MM.1S (cell line): ENCODE measurements at regions not wholly inside any gene's neighbourhood (a gene's known extent, or its start where the extent isn't known, plus 50 kb on each side); places are given as distances from the start of the nearest gene placed in this dataset.

Source experiments
- CTCF ChIP-seq: fragments of 300-600 bp; sonication (generic); IDR thresholded peaks from 2 replicates; pipeline ENCODE4 v1.5.1; 2016; ENCODE audit warnings: antibody characterized with exemption, low read length, mixed read lengths
- EZH2 ChIP-seq: fragments of 300-600 bp; sonication (generic); optimal IDR thresholded peaks from 2 replicates; pipeline ENCODE3; 2017; ENCODE audit warnings: low read depth, mild to moderate bottlenecking, antibody characterized with exemption, low read length, mixed read lengths
- EZH2phosphoT487 ChIP-seq: fragments of 300-600 bp; sonication (generic); IDR thresholded peaks from 2 replicates; pipeline ENCODE4 v1.6.1; 2018; ENCODE audit warnings: antibody characterized with exemption, low read length

- TF ChIP-seq CTCF (no peak), EZH2 (no peak), EZH2phosphoT487 (no peak)
These were observed 230.0 kb upstream of the C1orf174 start for GRCh38 chr1:4130096-4130495.
